GM18873 (cell line): ENCODE measurements at regions not wholly inside any gene's neighbourhood (a gene's known extent, or its start where the extent isn't known, plus 50 kb on each side); places are given as distances from the start of the nearest gene placed in this dataset.

ENCODE experiments used
- ATAC-seq: cut with Tn5 transposase; IDR thresholded peaks from one replicate; pipeline ENCODE4 v1.9.1; 2021; ENCODE audit warnings: mild to moderate bottlenecking, moderate library complexity, moderate number of reproducible peaks; ENCODE audit not compliant: unreplicated experiment, low FRiP score

DNA sequence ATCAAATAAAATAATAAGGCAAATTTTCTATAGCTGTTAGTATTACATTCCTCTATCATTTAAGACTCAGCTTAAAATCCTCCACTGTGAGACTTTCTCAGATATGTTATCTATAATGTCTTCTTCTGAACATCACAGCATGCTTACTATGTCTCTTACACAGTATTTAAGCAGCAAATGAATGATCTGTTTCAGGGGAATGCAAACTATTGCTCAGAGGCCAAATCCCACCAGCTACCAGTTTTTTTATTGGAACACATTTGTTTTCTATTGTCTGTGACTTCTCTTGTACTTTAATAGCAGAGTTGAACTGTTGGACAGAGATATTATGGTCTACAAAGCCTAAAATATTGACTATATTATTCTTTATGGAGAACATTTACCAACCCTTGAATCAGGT lies 59.6 kb downstream of the C3orf38 start:
- no peak for ATAC-seq

DNA sequence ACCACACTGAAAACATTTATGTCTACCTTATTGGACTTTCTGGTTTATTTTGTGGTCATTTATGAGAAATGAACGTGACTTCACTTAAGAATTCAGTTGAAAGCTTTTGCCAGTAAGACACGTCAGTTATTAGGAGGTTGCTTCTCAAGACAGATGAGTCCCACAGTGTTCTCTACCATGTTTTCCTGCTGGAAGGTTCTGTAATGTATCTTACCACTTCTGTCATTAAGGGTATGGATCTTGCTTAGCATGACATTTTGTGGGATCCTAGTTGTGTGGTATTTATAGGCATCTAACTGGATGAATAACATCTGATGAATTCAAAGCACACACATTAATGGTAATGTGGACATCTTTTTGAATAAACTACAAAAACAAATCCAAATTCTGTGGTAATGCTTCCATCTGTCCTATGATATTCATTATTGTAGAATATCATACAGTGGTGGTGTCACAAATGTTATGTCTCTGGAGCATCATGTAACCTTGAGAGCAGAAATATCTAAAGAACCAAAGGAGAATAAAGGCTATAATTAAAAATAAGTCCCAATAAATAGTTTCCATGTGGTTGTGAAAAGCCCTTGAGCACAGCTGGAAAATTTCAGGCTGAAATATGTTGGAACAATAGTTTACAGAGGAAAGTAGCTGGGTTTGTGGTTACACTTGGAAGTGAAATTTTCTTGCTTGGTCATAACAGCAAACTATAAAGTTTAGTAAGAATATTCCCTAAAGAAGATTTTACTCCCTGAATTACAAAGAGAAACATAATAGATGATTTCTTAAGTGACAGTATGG lies 61.5 kb downstream of the C3orf38 start:
- no peak for ATAC-seq

DNA sequence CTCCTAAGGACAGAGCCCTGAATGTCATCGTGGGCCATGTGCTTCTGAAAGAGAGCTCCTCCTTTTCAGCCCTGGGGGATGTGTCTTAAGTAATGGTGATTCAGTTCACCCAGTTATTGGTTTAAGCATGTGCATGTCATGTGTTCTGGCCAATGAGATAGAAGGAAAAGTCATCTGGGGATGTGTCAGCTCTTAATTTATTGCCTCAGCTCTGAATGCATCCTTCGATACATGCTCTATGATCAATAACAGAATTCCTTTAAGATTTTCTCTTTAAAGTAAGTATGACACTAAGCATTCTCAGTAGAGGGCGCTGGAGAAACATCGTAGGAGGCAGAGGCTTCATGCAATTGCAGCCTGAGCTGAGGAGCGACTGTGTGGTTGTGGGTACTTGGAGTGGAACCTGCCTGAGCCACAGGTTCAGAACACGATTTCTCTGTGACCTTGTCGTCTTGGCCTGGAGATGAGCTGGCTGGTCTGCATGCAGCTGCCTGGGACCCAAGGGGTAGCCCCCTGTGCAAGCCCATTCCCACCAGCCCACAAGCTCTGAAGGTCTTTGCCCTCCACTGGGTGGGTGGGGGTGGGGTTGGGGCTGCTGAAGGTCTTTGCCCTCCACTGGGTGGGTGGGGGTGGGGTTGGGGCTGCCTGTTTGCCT lies 69.5 kb downstream of the C3orf38 start:
- no peak for ATAC-seq

DNA sequence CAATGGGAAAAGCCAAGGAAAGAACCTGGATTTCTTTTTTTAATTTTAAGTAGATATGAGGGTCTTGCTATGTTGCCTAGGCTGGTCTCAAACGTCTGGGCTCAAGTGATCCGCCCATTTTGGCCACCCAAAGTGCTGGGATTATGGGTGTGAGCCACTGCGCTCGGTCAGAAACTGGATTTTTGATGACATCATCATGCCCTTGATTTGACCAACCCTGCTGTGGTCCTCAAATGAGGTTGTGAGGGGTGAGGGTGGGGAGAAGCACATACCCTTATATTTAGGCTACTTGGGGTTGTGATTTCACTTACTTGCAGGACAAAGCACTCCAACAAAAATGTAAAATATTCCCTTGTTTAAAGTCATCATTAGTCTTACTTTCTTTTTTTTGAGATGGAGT lies 70.4 kb downstream of the C3orf38 start:
- ATAC-seq, result no peak

DNA sequence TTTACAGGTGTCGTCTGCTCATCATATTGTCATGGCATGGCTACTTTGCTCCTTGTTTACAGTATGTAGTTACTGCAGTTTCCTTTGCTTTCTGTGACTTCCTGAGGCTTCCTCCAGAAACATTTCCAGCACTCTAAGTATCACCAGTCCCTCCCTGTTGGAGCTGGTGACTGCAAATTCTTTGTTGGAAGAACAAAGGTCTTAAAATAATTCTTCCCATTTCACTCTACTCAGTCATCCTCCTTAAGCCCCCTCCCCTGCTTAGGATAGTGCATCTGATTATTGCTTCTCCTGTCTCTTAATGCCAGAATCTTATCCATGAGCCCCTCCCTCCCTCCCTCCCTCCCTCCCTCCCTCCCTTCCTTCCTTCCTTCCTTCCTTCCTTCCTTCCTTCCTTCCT lies 72.0 kb downstream of the C3orf38 start:
- no peak for ATAC-seq

DNA sequence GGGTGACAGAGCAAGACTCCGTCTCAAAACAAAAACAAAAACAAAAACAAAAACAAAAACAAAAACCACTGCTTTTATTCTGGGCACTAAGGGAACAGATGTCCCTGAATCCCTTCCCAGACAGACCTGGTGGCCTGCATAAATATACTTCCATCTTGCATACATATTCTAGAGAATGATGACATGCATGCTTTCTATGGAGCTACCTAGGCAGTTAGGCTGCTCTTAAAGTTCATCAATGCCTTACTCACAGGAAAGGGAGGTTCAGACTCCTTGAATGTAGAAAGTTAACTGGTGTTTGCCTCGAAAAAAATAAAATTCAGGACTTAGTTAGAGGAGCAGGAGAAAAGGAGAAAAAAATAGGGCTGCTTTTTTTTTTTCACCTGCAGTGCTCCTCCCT lies 72.6 kb downstream of the C3orf38 start:
- ATAC-seq, result no peak

DNA sequence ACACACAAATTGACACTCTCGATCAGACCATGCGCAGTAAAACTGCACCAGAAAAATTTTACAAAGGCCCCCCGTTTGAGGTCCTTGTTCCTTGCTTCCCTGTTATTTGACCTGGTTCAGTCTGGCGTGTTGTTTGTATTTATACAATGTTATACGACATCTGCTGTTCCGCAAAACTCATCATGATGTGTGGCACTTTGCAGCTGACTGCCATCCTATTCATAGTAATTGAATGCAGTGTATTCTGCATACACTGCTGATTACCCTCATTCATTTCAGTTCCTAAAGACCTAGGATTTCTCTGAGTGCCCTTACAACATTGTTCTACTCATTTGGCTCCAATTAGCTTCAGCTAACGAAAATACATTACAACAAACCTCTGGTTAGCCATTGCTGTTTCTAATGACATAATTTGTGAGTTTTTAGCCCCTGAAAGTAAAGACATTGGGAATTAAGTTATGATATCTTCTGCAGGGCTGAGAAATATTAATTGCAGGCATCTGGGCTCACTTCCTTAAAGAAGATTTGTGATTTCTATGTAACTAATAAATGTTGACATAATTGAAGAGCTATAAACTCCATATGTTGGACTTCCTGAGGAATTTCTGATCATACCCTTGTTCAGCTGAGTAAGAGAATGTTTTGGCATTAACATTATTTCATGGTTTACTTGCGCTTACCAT lies 75.7 kb downstream of the C3orf38 start:
- ATAC-seq, result no peak

DNA sequence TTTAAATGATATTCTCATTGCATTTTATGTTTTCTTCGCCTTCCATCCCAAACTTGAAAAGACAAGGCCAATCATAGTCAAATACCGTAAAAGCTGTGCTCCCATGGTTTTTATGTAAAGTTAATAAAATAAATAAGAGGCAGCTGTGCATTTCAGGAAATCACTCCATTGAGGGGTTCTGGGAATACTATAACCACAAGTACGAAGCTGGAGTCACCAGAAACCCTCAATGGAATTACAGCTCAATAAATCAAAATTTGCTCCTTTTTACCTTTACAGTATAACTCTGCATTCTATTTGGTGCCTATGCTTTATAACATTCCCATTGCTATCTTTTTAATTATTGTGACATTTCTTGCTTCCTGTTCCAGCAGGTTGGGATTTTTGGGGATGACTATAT lies 77.2 kb downstream of the C3orf38 start:
- no peak for ATAC-seq

DNA sequence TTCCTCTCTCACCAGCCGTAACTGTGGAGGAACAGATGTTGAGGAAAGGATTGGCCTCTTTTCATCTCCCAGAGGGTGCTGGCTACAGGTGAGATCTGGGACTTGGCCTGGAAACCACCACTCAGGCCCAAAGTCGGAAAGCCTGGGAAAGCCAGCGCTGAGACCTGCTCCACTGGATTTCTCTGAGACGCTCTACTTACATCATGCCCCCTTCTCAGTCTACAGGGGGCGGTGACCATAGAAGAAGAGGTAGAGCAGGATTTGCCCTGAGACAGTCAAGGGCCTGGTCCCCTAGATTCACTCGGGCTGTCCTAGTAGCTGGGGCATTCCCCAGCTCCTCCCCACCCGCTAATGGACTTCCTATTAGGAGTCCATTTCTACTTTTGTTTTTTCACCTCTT lies 80.9 kb downstream of the C3orf38 start:
- no peak for ATAC-seq

DNA sequence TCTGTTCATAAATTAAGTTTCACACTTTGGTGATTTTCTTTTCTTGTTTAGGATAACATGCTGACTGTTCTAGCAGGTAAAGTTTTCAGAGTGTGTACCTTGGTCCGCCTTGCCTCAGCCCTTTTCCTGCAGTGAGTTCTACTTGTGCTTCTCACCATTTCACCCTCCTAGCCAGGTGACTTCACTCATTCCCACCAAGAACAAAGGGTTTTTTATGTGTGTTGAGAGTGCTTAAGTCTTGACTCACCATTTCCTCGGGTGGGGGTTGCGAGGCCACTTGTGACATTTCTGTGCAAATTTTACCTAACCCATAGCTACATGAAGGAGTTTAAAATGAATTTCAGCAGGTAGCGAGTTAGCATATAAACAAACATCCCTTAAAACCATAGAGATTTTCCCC lies 81.4 kb downstream of the C3orf38 start:
- no peak for ATAC-seq

DNA sequence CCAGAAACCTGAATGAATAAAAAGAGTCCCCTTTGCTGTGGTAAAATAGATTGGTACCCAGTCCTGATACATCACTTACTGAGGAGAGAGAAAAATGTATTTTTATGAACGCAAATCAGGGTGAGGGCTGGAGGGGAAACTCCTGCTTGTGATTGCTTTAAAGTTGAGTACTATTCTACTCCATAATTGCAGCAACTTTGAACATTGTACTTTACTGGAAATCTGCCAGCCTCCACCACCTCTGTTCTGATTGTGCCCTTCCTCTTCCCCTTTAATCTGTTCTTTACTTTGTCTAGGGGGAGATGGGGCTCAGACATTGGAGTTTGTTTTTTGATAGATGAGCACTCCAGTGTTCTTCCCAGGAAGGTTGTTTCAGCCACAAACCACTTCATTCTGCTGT lies 81.9 kb downstream of the C3orf38 start:
- no peak for ATAC-seq

DNA sequence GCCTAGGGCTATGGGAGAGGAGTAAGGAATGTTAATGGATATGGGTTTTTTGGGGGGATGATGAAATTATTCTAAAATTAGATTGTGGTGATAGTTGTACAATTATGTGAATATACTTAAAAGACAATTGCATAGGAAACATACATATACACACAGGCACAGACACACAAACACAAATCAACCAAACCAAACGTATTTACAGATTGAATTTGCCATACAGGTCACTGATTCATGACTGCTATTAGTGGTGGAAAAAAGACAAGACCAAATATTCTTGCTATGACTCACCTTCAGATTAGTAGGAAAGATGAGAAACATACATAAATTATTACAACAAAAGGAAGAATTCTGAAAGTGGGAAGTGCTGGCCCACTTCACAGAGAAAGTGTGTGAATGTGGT lies 85.3 kb downstream of the C3orf38 start:
- ATAC-seq, result no peak

DNA sequence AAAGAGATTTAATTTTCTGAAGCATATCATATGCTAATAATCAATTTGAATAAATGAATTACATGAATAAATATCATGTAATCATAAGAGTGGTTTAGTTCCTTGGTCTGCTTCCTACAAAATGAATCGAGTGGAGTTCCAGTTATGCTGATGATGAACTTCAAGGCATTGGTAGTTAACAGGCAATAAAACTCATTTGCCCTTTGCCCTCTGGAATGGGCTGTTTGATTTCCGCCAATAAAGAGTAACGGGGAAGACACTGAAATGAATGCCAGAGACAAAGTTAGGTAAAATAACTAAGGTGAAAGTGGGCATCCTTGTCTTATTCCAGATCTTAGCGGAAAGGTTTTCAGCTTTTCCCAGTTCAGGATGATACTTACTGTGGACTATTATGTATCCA lies 90.1 kb downstream of the C3orf38 start:
- ATAC-seq, result no peak

DNA sequence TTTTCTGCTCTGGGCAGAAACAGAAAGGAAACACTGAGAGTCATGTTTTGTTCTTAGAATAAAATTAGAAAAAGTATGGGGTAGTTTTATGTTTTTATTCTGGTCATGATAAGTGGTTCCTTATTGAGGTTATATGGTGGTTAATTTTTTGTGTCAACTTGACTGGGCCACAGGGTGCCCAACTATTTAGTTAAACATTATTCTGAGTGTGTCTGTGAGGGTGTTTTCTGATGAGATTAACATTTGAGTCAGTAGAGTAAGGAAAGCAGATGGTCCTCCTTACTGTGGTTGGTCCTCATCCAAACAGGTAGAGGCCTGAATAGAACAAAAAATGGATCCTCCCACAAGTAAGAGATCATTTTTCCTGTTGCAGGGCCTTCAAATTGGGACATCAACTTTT lies 98.9 kb downstream of the C3orf38 start:
- no peak for ATAC-seq

DNA sequence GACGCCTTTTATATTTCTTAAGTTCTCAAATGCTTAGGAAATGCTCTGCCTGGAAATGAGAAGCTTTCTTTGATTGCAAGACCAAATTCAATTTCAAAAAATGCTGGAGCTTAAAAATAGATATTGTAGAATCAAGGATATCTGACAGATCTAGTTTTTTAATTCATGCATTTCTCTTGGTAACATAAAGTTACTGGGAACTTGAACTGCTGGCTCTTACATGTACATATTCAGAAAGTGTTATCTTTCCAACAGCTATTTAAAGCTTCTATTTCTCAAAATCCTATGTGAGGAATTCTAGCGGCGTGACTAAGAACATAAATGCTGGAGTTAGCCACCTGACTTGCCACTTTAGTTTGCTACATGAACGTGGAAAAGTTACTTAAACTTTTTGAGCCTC lies 109.3 kb downstream of the C3orf38 start:
- no peak for ATAC-seq

DNA sequence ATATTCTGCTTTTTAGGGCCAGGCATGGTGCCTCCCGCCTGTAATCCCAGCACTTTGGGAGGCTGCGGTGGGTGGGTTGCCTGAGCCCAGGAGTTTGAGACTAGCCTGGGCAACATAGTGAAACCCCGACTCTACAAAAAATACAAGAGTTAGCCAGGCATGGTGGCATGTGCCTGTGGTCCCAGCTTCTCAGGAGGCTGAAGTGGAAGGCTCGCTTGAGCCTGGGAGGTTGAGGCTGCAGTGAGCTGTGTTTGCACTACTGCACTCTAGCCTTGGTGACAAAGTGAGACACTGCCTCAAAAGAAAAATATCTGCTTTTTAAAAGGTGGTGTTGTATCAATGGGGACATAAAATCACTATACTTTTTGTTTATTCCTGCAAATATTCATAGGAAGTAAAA lies 112.8 kb downstream of the C3orf38 start:
- no peak for ATAC-seq

DNA sequence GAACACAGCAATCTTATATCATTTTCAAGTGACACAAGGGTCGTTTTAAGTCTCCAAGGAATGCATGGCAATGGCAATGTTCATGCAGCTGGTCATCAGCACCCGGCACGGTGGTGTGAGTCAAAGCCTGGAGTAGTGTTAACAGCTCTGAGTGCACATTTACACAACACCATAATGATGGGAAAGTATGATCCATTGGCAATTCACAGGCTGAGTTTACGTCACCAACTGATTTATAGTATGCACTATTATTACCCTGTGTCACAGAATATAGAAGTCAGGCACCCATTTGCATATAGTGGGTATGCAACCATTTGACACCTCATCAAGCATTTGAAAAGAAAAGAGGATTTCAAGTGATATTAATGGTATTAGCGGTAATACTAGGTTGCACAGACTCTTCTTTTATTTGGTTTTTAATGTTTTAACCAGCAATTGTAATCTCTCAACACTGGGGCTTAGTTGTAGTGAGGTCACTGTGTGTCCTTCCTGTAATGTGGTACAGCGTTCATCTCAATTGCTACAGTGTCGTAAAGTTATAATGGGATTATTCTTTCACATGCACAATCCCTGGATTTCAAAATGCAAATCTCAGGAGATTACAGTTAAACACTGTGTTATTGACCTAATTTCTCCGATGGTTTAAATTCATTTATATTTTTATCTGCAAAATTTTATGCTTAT lies 113.8 kb downstream of the C3orf38 start:
- ATAC-seq, result no peak

DNA sequence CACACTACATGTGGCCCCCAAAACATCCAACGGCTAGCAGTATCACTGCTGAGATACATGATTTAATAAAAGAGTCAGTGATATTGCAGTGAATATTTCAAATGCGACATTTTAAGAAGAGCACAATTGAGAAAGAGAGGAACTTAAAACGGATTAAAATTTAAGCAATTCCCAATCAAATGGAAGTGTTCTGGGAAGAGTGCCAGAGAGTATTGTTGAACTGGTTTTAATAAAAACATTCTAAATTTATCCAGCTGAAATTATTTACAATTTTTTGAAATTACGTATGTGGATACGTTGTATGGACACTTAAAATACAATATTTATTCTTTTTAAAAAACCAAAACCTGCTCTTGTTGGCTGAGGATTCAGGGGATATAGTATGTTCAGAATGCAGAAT lies 117.7 kb downstream of the C3orf38 start:
- no peak for ATAC-seq

DNA sequence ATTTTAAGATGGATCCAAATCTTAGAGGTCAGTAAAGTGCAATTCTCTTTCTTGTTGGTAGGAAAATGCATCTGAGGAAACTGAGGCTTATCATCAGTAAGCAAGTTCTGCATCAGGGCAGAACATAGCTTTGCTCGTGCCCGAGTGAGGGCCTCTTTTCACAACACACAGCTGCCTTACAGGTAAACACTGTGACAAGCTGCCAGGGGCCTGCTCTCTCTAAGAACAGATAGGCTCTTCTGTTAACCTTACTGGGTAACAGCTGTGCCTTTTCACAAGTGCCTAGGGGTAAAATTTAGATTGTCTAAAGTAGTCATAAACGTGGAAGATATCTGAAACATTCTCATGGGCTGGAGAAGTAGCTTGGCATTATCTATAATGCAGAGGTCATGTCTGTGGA lies 118.1 kb downstream of the C3orf38 start:
- no peak for ATAC-seq

DNA sequence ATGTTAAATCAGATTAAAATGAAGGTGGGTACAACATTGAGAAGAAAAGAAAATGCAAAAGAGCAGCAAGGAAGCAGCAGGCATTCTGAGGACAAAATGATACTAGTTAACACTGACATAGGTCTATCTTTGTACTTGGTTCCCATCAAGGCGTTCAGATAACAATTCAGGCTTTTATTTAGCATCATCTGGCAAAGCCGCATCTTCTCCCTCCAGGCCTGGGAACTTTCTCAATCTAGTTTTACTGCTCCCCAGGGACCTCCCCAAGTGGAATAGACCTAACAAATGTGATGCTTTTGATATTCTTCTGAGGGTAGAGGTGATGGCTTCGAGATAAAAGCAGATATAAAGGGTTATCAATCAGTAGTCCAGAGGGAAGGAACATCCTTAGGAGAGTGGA lies 130.6 kb downstream of the C3orf38 start:
- ATAC-seq, result no peak

DNA sequence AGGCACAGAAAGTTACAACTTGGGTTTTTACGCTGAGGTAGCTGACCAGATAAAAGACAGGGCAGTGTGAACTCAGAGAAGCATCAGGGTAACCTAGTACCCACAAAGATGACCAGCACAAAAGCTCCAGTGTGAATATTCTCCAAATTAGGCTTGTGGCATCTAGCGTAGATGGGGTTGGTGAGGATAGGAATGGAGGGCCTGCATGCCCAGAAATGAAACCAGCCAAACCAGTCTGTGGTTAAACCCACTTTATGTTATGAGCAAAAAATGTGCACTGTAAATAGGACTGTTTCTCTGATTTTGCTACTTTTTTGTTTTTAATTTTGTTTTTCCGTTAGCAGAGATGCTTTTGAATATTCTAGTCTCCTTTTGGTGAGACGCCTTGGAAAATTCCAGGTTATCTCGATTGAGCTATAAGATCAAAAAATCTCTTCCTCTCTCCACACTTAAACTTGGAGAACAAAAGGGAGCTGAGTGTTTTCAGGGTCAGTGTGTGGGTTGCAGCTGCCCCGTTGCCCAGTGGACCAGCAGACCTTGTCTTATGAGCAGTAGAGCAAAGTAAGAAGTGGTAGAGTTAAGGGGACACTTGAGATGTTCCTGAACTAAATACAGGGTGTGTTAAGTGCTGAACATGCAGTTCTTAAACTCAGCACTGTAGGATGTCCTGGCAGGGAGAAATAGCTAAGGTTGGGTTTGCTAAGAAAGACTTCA lies 132.9 kb downstream of the C3orf38 start:
- ATAC-seq, result no peak
